T1000 (cell line): ENCODE measurements at regions not wholly inside any gene's neighbourhood (a gene's known extent, or its start where the extent isn't known, plus 50 kb on each side); places are given as distances from the start of the nearest gene placed in this dataset.
"Not testable (repeated sequence)": the region's sequence is repeated elsewhere in the genome, so short reads cannot be mapped to it uniquely, and the experiment has no call there.

Source experiments
- DNase-seq: peaks from one replicate; lab custom pipeline; 2025; ENCODE audit warnings: mixed read lengths; lab: John Stamatoyannopoulos, UW

DNA sequence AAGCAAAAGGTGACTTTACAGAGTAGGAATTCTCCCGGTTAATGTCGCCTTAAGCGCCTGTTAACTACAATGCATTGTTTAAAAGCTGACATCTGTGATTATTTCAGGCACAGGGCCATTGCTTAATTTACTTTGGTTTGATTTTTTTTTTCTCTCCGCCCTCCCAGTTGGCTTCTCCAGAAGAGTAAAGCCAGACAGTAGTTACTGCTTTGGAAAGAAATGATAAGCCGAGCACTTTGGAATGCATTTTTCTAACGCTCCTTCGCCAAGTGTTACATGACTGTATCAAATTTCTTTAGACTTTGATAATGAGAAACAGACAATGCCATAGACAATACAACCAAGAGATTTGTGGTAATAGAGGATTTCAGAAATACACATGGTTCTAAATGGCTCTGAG, 383.0 kb upstream of the TENM3 start:
- no peak for DNase-seq

DNA sequence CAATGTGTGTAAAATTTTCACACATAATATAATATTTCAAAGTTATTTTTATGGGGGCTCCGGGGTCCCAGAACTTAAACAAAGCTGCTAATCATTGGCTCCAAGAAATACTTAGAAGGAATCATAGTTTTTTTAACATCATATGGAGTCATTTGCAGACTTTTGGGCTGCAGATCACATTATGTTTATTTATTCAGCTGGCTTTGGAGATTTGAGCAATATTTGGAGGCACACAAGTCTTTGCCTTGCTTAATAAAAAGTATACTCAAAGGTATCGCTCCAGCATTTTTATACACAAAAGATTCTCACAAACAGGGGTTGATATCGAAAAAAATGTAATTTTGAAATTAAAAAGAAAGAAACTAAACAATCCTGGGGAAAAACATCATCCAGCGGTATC, 382.5 kb upstream of the TENM3 start:
- no peak for DNase-seq

DNA sequence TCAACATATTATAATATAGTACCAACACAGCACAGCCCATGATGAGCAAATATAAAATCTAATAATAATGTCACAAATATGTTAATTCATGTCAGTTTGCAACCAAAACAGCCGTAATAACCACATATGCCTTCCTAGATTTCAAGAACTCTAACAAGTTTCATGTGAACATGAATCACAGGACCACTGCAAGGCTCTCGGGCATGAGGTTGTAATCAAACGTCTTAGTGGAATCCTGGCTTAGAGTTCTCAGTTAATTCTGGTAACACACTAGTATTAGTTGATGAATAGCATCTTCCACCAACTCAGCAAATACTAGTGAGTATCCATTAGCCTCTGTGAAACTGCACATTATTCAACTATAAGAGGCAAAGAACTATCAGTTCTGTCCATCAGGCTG, 379.3 kb upstream of the TENM3 start:
- DNase-seq: no peak

DNA sequence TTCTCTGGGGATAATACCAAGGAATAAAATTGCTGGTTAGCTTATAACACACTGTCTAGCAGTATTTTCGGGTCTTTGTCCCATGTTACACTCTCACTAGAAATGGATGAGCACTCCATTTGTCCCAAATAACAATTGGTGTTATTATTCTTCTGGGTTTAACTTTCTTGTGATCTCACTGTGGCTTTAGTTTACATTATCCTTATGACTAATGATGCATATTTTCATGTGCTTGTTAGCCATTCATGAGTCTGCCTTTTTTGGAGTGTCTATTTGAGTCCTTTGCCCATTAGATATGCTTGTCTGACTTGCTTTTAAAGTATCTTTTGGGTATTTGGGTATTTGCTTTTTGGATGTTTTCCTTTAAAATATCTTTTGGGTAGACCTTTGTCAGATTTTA, 372.9 kb upstream of the TENM3 start:
- no peak for DNase-seq

DNA sequence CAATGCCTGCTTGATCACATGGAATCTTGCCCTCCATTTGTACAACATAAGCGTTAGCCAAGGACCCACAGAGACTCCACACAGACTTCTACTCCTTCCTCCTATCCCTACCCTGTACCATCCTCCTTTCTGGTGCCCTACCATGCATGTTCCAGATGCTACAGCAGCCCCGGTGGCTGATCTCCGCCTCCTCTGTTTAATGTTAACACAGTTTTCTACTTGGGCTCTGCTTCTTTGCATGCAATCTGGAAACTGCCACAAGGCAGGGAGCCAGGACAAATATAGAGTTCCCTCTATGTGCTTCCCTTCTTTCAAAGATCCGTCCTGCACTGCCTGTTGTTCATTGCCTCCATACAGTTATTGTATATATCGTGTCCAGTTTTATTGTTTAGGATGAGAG, 368.6 kb upstream of the TENM3 start:
- no peak for DNase-seq

DNA sequence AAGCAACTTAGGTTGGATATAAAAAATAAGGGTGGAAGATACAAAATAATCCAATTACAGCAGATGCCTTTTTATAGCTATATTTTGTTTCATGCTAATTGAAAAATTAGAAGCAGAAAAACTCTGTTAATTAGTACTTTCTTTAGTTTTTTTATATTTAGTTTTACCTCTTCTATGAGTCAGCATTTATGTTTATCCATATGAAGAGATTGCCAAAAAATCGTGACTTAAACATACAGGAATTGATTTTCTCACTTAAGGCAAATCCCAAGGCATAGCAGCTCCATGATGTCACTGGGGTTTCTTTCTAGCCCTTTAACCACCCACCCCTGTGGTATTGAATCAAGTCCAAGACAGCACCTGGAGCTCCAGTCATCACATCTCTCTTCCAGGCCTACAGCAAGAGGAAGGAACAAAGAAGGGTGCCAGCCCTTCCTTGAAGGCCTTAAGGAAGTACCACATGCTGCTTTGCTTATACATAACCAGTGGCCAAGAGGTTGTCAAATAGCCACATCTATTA, 365.8 kb upstream of the TENM3 start:
- DNase-seq: no peak

DNA sequence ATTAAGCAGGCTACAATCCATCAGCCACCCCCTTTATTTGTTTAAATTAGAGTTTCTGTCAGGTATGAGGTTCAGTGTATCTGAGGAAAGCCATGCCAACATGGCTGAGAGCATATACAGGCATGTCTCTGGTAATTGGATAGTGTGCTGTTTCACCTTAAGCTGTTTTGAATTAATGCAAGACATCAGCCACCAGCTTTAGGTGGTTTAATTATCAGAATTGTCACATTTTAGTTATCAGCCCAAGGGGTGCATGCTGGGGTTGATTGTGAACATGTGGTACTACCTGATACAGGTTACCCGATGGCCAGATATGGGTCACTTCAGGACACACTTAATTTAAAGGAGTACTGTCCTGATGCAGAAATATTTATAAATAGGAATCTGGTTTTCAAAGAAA, 353.2 kb upstream of the TENM3 start:
- no peak for DNase-seq

DNA sequence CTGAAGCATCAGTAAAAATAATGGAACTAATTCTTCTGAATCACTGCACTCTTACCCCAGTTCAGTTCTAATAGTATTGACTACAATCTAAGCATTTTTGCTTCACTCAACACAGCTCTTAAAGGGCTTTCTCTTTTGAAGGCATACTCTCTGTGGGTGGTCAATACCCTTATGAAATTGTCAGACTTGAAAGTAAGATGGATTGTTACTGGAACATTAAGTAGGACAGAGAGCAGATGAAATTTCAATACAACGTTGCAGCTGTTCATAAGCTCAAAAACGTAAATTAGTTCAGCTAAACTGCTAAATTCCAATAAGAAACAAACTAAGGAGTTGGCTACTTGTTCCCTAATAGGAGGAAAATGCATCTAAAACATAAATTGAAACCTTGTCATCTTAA, 352.3 kb upstream of the TENM3 start:
- no peak for DNase-seq

DNA sequence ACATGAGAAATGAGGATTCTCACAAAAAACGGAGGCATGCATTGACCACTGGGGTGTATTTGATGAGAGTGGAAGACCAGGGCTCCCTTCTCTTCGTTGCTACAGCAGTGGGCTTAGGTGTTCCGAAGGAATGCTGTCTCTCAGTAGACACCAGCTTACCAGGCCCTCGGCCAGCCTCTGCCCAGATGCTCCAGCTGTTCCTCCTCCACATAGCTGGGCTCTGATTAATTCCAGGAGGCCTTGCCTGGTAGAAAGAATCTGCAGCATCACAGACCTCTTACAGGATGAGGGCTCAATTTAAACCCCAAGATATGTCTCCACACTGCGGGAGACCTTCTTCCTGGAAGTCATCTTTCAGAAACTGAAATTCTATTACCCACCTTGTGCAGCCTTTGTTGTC, 346.6 kb upstream of the TENM3 start:
- no peak for DNase-seq

DNA sequence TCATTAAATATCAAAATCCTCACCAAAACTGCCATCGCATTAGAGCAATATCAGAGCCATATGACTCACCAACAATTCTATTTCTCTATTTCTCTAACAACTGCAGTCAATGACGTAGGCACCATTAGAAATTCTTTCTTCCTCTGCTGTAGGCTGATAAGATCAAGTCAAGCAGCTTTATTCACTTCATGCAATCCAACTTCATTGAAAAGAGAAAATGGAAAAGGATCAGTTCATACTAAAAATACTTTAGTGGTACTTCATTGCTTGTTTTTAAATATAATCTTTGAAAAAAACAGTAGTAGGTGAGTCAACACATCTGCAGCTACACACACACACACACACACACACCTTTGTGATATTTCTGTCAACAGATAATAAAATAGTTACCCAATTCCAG, 345.3 kb upstream of the TENM3 start:
- DNase-seq: no peak

DNA sequence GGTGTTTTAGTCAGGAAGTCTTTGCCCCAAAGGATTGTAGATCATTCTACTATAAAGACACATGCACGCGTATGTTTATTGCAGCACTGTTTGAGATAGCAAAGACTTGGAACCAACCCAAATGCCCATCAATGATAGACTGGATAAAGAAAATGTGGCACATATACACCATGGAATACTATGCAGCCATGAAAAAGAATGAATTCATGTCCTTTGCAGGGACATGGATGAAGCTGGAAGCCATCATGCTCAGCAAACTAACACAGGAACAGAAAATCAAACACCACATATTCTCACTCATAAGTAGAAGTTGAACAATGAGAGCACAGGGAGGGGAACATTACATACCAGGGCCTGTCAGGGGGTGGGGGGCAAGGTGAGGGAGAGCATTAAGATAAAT, 340.8 kb upstream of the TENM3 start:
- DNase-seq: not testable (repeated sequence)

DNA sequence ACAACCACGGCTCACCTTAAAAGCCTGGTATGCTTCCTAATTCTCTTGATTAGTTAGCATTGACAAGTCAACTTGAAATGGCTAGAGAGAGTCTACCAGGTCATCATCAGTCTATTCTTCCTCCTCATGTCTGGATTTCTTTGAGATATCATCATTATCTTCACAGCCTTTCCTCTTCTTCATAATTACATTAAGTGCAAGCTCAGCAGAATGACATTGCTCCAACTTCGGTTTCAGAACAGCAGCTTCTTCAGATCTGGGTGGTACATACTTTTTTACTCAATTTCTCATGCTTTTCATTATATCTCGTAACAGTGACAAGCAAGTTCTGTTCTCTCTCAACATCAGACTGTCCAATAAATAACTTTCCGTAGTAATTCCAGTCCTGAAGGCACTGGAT, 337.5 kb upstream of the TENM3 start:
- no peak for DNase-seq

DNA sequence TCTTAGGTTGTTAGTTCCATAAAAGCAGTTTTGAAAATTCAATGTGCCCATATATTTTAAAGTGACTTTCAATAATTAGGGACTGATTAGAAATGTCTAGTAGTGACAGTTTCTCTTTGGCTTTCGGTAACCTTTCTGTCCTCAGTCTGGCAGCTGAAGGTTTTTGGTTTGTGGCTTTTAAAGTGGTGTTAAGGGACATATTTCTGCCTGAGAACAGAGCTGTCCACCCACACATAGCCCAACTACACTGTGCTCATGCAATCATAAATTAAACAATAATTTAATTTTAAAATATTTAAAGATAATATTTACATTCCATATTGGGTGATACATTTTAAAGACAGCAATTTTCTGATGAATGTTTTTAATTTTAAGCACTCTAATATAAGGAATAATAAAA, 335.0 kb upstream of the TENM3 start:
- DNase-seq: no peak

DNA sequence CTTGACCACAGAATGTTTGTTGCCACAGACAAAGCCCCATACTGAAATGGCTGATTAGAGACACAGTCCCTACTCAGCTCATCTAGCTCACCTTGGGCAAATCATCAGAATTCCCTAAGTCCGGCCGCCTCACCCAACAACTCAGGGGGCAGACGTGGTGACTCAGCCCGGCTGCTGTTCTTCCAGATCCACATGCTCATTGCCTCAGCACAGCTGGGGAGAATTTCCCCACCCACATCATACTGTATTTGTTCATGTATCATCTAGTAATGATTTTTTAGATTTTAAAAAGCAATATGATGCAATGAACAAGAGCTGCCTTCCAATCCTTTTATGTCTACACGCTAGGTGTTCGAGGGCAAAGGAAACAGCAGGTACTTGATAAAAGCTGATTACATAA, 333.8 kb upstream of the TENM3 start:
- DNase-seq: no peak

DNA sequence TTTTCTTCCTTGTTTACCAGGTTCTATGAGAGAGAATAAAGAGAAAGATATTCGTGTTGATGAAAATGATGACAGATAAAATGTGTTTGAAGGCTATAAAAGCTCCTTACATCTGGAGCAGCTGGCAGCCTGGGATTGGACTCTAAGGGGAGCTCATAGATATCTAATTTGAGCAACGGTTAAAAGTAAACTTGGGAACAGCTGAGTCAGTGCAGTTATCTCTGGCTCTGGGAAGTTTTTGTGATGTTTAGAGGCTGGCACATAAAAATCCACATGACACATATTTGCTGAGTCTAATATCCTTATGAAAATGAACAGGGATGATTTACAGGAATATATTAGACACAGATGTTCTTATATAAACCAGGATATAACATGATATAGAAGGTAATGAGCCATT, 331.8 kb upstream of the TENM3 start:
- DNase-seq: no peak

DNA sequence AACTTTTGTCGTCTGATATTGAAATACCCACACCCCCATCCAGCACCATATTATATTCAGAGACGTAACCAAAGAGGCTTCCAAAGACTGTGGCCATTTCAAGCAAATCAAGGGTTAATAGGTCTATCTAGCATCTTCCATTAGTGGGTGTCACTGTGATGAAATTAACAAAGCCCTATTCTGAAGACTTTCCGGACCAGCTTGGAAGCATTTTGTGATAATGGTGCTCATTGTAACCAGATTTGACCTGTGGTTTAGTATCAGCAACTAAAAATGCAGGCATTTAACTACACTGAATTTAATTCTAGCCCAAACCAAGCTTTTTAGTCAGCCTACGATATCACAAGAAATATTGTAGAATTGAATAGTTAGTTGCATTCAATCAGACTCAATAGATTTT, 309.7 kb upstream of the TENM3 start:
- no peak for DNase-seq

DNA sequence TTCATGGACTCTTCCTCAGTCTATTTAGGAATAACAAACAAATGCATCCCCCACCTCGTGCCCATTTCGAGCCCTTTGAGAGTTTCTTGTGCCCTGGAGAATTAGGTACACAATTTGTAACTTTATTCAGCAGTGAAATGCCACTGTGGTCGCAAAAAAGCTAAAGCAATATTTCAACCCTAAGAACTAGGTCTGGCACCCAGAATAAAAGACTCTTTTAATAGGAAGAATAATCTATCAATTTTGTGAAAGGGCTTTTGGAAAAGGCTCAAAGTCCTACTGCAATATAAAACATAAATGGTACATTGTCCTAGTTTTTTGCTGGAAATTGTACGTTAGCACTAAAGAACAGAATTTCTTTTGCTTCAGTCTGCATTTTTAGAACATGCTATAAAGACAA, 304.6 kb upstream of the TENM3 start:
- DNase-seq: no peak

DNA sequence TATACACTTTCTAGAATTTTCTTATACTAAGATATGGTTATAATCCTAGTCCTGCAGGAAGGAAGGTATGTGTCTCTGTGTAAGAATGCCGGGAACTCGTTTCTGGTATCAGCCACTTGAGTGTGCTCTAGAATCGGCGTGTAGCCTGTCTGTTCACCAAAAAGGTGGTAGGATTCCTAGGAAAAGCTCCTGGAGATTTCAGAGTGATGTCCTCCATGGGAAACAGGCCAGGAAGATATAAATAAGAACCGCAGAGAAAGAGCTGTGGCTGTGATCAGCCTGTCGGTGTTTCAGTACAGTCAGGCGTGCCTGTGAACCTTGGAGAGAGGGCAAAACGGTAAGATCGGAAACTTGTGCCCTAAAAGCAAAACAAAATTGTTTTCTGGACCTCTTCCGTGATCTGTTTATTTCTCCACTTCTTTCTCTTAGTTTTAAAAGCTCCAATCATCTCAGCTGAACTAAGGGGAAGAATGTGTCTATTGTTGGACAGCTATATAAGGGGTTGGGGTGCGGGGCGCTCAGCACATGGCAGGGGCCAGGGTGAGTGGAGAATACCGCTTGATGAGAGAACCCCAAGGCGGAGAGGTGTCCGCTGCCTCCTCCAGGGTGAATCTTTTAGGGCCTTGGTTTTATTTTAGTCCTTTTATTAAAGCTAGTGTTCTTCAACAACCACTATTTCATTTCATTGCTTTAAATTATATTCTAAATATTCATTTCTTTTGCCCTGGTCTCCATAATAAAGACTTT, 303.8 kb upstream of the TENM3 start:
- no peak for DNase-seq

DNA sequence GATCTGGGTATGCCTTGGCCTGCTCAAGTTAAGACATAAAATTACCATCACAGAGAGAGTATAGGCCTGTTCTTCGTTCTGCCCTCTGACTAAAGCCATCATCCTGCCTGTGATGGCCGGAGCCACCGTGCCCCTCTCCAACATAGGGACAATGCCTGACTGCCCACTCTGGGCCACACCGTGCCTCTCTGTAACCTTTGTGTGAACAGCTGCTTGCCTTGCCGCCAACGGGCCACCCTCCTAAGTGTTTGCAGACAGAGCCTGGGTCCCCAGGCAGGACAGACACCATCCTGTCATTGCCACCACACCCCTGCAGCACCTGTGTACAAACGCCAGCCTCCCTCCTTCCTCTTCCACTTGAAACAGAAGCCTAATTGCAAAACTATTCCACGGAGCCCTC, 298.7 kb upstream of the TENM3 start:
- DNase-seq: no peak

DNA sequence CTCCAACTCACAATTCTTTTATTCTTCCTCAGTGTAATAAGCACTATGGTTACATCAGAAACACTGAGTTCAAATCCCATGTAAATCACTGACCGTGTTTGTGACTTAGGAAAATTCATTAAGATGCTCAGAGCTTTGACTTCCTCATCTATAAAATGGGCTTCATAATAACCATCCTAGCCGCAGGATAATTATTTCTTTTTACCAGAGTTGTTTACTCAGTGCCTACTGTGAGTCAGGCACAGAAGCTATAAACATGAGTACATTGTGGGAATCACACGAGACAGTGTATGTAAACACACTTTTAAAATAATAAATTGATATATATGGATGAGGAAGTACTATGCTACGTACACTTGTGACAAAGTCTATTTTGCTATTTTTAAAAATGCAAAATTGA, 296.3 kb upstream of the TENM3 start:
- no peak for DNase-seq

DNA sequence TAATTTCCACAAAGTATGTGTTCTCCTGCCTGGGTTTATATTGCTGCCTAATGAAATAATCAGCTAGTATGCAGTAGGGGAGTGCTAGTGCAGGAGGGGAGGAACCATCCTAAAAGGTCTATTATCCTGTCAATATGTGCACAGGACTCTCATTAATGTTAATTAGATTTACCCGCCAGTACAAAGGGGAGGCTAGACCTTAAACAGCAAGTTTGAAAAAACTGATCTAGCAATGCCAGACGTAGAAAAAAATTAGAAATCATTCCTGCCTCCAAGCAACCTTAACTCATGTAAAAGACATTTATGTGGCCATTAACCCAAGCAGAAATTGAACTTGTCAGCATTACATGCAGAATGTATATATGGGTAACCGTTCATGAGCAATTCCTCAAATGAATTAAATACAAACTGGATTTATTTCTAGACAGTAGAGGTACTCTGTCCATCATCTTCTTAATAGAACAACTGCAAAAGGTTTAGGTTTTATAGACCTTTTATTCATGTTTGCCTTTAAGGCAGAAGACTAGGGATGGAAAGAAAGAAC, 294.3 kb upstream of the TENM3 start:
- no peak for DNase-seq

DNA sequence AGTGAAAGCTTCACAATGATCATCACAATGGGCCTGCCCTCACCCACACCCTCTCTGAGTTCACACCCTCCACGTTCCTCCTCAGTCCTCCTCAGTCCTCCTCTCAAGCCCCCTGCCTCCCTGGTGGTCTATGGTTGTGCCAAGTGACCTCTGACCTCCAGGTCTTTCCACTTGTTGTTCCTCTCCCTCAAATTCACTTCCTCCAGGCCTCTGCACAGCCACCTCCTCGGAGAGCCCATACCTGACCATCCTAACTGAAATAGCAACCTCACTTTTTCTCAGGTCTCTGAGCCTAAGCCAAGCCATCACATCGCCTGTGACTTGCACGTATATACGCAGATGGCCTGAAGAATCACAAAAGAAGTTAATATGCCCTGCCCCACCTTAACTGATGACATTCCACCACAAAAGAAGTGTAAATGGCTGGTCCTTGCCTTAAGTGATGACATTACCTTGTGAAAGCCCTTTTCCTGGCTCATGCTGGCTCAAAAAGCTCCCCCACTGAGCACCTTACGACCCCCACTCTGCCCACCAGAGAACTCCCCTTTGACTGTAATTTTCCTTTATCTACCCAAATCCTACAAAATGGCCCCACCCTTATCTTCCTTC, 293.4 kb upstream of the TENM3 start:
- no peak for DNase-seq

DNA sequence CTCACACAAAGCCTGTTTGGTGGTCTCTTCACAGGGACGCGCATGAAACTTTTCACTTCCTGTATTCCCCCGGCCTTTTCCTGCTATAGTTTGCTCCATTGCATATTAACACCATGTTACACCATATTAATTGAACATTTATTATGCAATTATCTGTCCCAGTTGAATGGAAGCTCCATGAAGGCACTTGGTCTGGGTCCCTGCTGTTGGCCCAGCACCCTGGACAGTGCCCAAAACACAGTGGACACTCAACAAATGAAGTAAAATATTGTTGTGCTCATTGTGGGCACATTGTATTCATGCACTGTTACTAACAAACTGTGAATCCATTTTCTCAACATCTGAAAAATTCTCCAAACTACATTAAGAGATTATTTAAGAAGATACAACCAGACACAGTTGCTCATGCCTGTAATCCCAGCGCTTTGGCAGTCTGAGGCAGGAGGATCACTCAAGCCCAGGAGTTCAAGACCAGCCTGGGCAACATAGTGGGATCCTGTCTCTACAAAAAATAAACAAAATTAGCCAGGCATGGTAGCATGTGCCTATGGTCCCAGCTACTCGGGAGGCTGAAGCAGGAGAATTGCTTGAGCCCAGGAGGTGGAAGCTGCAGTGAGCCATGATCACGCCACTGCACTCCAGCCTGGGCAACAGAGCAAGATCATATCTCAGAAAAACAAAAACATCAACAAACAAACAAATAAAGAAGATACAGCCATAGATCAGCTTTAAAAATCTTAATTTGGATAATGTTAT, 292.7 kb upstream of the TENM3 start:
- no peak for DNase-seq
